ENCODE measurements at regions not wholly inside any gene's neighbourhood (a gene's known extent, or its start where the extent isn't known, plus 50 kb on each side); places are given as distances from the start of the nearest gene placed in this dataset.

DNA sequence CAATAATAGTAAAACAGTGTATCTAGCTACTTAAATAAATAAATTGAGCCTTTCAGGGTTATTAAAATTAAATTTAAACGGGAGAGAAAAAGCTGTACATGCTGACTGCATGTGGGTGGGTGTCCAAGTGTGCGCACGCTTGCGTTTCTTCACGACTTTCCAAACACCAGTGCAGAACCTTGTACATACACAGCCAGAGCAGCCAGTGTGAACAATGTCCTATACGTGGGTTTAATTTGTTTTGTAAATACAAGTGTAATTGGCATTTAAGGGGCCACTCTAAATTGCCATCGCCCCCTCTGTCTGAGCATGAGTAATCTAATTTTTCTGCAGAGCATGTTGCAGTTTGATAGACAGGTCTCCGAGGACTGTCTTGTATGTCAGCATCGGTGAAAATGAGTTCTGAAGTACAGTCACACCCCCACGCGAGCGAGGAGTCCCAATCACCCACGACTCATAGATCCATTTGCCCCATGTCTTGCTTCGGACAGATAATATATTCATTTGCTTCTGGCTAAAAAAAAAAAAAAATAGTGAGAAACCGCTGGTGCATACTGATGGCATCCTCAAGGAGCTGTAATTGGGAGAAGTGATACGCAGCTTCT, 121.8 kb upstream of the ARRDC4 start:
- H3K9me1 ChIP-seq (replicated peaks; ENCODE audit: control insufficient read depth, extremely low read depth, insufficient read depth, low read length) = no peaks in the 10 kb centered on the region
- dilution Hi-C loops (cut with MboI; ENCODE audit: extremely low pct_ligation_motif_present, low sequenced_read_pairs) = no loop called here
- no peak overlapping the region for H3K9ac ChIP-seq (replicated peaks; ENCODE audit: extremely low read depth, insufficient read depth, low read length)
- H3K9me3 ChIP-seq (replicated peaks; ENCODE audit: control insufficient read depth, insufficient read depth, low read length) = peaks cover 3% of the 10 kb centered on the region
- no peaks in the 10 kb centered on the region for H4K20me1 ChIP-seq (replicated peaks; ENCODE audit: control insufficient read depth, extremely low read depth, insufficient read depth, low read length)
- no peak overlapping the region for H3K4me3 ChIP-seq (replicated peaks in 1 of 3; ENCODE audit: insufficient read depth in 1 of 3, low read depth in 1 of 3, low read length in 3 of 3)
- no peak overlapping the region for H3K27ac ChIP-seq (ENCODE audit: insufficient read depth, low read depth, low read length)
- DNase-seq (ENCODE audit: low read depth, low spot score) (no peak), FAIRE-seq (no peak)
- TF ChIP-seq EZH2 (IDR thresholded peaks at IDR 0.05; ENCODE audit: borderline replicate concordance, low read depth, low read length, severe bottlenecking) = no peak
- no peak for TF ChIP-seq FOS (IDR thresholded peaks at IDR 0.05; ENCODE audit: borderline replicate concordance, insufficient read depth, low read length)
- TF ChIP-seq MYC (IDR thresholded peaks at IDR 0.05; ENCODE audit: low read depth, low read length) = no peak
- no peak for TF ChIP-seq POLR2A (IDR thresholded peaks at IDR 0.05; ENCODE audit: low read depth, low read length)
- no peak for TF ChIP-seq GATA2 (IDR thresholded peaks at IDR 0.05; ENCODE audit: insufficient read depth, insufficient read length, low read depth, low read length)
- no peak for TF ChIP-seq POLR2AphosphoS5 (IDR thresholded peaks at IDR 0.05; ENCODE audit: insufficient read depth, low read depth, low read length)
- TF ChIP-seq, protein P1, sequence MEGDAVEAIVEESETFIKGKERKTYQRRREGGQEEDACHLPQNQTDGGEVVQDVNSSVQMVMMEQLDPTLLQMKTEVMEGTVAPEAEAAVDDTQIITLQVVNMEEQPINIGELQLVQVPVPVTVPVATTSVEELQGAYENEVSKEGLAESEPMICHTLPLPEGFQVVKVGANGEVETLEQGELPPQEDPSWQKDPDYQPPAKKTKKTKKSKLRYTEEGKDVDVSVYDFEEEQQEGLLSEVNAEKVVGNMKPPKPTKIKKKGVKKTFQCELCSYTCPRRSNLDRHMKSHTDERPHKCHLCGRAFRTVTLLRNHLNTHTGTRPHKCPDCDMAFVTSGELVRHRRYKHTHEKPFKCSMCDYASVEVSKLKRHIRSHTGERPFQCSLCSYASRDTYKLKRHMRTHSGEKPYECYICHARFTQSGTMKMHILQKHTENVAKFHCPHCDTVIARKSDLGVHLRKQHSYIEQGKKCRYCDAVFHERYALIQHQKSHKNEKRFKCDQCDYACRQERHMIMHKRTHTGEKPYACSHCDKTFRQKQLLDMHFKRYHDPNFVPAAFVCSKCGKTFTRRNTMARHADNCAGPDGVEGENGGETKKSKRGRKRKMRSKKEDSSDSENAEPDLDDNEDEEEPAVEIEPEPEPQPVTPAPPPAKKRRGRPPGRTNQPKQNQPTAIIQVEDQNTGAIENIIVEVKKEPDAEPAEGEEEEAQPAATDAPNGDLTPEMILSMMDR (IDR thresholded peaks at IDR 0.05; ENCODE audit: extremely low read depth in 1 of 2, insufficient read depth in 1 of 2, low read depth in 1 of 2, low read length in 2 of 2) = no peak
- TF ChIP-seq, protein P2, sequence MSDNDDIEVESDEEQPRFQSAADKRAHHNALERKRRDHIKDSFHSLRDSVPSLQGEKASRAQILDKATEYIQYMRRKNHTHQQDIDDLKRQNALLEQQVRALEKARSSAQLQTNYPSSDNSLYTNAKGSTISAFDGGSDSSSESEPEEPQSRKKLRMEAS (IDR thresholded peaks at IDR 0.05; ENCODE audit: insufficient read depth, insufficient read length) = no peak
- no peaks in the 10 kb centered on the region for H3K4me1 ChIP-seq (ENCODE audit: control insufficient read depth, extremely low read depth, insufficient read depth, low read length)
- CTCF ChIA-PET = no interaction called here
- intact Hi-C loops (cut with micrococcal nuclease) = no loop called here
- H3K79me2 ChIP-seq (ENCODE audit: control insufficient read depth, insufficient read depth, low read length) = no peaks in the 10 kb centered on the region
- H3K4me2 ChIP-seq (ENCODE audit: insufficient read depth, low read length) = no peak overlapping the region
- H3K27me3 ChIP-seq (ENCODE audit: control insufficient read depth in 2 of 2, insufficient read depth in 2 of 2, low read length in 2 of 2) = no peaks in the 10 kb centered on the region
- no TSS peak for BruUV-seq (replicated peaks)
- H2AFZ ChIP-seq (ENCODE audit: low read depth, low read length) = no peak overlapping the region
- H3K36me3 ChIP-seq (ENCODE audit: control insufficient read depth in 2 of 2, extremely low read depth in 1 of 2, insufficient read depth in 2 of 2, low read length in 2 of 2) = no peaks in the 10 kb centered on the region
- POLR2A ChIA-PET = no interaction called here

Data from endothelial cell of umbilical vein (primary cell).